Thoracic aorta (tissue), 2 donors: ENCODE measurements at regions not wholly inside any gene's neighbourhood (a gene's known extent, or its start where the extent isn't known, plus 50 kb on each side); places are given as distances from the start of the nearest gene placed in this dataset.
"Not testable (repeated sequence)": the region's sequence is repeated elsewhere in the genome, so short reads cannot be mapped to it uniquely, and the experiment has no call there.

Experiments used
- ATAC-seq: fragments of 150-250 bp; one replicate; pipeline ENCODE4 v1.8.0; 2017; ENCODE audit warnings: low read depth; ENCODE audit not compliant: insufficient number of reproducible peaks, low FRiP score
- DNase-seq: peaks from one replicate; pipeline ENCODE4 v3.0.0-alpha.2; 2020; ENCODE audit warnings: low spot score
- H3K27ac ChIP-seq, 2 donors: fragments of 200-600 bp; sonication (generic); 1 replicate in 1 of 2; 2 replicates in 1 of 2; pipeline ENCODE4 v1.5.1; 2016; ENCODE audit warnings: mild to moderate bottlenecking in 2 of 2, moderate library complexity in 2 of 2
- H3K27me3 ChIP-seq: fragments of 200-600 bp; sonication (generic); replicated peaks from 2 replicates; pipeline ENCODE4 v1.6.0; 2016; ENCODE audit warnings: mild to moderate bottlenecking; ENCODE audit not compliant: insufficient read depth
- H3K36me3 ChIP-seq: fragments of 200-600 bp; sonication (generic); one replicate; pipeline ENCODE4 v1.5.1; 2016
- H3K4me1 ChIP-seq, 2 donors: fragments of 200-600 bp; sonication (generic); 1 replicate in 1 of 2; 2 replicates in 1 of 2; pipeline versions ENCODE4 v1.5.1 to v1.6.0; 2016; ENCODE audit warnings: low read depth in 2 of 2, mild to moderate bottlenecking in 1 of 2; ENCODE audit not compliant: control insufficient read depth in 1 of 2
- H3K4me3 ChIP-seq: fragments of 200-600 bp; sonication (generic); 2 replicates; pipeline ENCODE4 v1.5.1; 2016; ENCODE audit warnings: mild to moderate bottlenecking
- H3K9me3 ChIP-seq: fragments of 200-600 bp; sonication (generic); 2 replicates; pipeline ENCODE4 v1.5.1; 2016
- TF ChIP-seq, protein P1 (sequence below): fragments of 200-600 bp; sonication (generic); IDR thresholded peaks from one replicate; pipeline ENCODE4 v1.5.1; 2019; ENCODE audit warnings: antibody characterized with exemption

DNA sequence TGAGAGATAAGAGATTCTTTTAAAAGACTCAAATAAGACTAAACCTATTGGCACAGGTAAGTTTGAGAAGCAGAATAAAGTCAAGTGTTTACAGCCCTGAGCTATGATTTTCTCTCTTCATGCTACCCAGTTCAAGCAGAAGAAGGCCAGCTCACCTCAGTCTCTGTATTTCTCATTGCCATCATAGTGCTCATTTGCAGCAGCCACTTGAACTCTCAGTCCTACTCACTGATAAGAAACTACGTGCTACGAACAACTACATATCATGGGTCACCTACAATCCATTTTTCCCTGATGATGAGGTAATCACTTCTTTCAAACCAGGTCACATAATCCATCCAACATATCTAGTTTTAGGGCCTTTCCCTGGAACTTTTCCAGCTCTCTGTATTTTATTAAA, 617.5 kb downstream of the JRKL start:
- TF ChIP-seq, protein P1, sequence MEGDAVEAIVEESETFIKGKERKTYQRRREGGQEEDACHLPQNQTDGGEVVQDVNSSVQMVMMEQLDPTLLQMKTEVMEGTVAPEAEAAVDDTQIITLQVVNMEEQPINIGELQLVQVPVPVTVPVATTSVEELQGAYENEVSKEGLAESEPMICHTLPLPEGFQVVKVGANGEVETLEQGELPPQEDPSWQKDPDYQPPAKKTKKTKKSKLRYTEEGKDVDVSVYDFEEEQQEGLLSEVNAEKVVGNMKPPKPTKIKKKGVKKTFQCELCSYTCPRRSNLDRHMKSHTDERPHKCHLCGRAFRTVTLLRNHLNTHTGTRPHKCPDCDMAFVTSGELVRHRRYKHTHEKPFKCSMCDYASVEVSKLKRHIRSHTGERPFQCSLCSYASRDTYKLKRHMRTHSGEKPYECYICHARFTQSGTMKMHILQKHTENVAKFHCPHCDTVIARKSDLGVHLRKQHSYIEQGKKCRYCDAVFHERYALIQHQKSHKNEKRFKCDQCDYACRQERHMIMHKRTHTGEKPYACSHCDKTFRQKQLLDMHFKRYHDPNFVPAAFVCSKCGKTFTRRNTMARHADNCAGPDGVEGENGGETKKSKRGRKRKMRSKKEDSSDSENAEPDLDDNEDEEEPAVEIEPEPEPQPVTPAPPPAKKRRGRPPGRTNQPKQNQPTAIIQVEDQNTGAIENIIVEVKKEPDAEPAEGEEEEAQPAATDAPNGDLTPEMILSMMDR, result no peak
- DNase-seq (no peak), ATAC-seq (no peak)
- Histone ChIP-seq H3K36me3 (no peaks in the 10 kb centered on the region), H3K4me3 (no peak overlapping the region), H3K9me3 (no peaks in the 10 kb centered on the region), H3K27ac (no peak overlapping the region), H3K27me3 (no peaks in the 10 kb centered on the region), H3K4me1 (no peaks in the 10 kb centered on the region)

DNA sequence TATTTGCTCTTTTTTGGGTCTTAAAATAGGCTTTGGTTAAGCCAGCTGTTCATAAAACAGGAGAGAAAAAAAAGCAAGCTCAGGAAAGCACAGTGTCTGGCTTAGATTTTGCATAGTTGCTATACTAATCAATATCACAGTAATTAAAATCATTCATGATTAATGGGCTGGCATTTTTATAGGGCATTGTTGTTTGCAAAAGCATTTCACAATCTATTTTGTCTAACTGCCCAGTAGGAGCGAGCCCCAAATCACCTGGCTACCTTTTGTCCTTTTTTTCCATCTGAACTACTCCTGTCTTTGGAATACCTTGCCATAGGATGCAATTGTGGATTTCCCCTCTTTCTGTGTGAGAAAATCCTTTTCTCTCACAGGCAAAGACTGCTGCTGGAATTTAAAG, 619.8 kb downstream of the JRKL start:
- ATAC-seq (no peak), DNase-seq (no peak)
- TF ChIP-seq, protein P1, result no peak
- Histone ChIP-seq H3K9me3 (no peaks in the 10 kb centered on the region), H3K4me3 (no peak overlapping the region), H3K4me1 (no peaks in the 10 kb centered on the region), H3K36me3 (no peaks in the 10 kb centered on the region), H3K27ac (no peak overlapping the region), H3K27me3 (no peaks in the 10 kb centered on the region)

DNA sequence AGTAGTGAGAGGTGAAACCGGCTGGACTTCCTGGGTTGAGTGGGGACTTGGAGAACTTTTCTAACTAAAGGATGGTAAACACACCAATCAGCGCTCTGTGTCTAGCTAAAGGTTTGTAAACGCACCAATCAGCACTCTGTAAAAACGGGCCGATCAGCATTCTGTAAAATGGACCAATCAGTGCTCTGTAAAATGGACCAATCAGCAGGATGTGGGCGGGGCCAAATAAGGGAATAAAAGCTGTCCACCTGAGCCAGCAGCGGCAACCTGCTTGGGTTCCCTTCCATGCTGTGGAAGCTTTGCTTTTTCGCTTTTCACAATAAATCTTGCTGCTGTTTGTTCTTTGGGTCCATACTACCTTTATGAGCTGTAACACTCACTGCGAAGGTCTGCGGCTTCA, 621.2 kb downstream of the JRKL start:
- not testable (repeated sequence) for ATAC-seq, H3K27ac ChIP-seq, H3K4me1 ChIP-seq, H3K9me3 ChIP-seq, DNase-seq, H3K4me3 ChIP-seq, H3K27me3 ChIP-seq, H3K36me3 ChIP-seq

DNA sequence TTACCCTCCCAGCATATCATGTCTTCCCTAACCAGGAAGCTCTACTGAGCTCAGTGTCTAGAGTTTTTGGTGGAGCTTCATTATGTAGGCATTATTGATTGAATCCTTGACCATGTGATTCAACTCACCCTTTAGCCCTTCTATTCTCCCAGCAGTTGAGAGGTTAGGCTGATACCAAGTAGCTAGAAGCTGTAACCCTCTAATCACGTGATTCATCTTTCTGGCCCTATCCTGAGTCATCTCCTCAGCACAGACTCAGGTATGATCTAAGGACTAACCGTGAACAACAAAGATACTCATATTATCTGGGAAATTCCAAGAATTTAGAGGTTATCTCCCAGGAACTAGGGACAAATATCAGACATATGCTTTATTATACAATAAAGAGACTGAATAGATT, 625.5 kb downstream of the JRKL start:
- no peak for DNase-seq
- Histone ChIP-seq H3K27me3 (no peaks in the 10 kb centered on the region), H3K4me3 (no peak overlapping the region), H3K27ac (no peak overlapping the region), H3K4me1 (no peaks in the 10 kb centered on the region), H3K36me3 (no peaks in the 10 kb centered on the region), H3K9me3 (no peaks in the 10 kb centered on the region)
- TF ChIP-seq, protein P1, result no peak
- ATAC-seq, result no peak

DNA sequence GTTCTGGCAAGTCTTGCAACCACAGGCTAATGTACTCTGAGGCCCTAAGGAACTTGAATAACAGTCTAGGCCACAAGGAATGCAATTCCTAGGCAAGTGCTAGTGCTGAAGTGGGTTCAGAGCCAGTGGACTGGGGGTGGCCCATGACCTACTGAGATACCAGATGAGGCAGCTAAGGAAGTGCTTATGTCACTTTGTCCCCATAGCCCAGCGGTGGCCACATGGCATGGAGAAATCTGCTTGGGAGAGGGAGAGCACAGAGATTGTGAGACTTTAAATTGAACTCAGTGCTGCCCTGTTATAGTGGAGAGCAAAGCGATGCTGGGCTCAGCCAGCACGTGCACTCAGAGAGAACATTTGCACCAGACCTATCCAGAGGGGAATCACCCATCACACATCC, 629.5 kb downstream of the JRKL start:
- ATAC-seq, result no peak
- no peaks in the 10 kb centered on the region for H3K9me3 ChIP-seq

DNA sequence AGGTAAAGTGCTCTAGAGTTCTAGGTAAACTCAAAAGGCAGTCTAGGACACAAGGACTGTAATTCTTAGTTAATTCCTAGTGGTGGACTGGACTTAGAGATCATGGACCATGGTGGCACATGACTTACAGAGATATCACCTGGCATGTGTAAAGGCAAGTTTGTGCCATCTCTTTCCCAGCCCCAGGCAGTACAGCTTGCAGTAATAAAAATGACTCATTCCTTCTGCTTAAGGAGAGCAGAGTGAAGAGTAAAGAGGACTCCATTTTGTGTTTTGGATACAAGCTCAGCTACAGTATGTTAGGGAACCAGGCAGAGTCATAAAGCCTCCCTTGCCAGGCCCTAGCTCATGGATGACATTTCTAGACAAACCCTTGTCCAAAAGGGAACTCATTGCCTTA, 629.9 kb downstream of the JRKL start:
- DNase-seq (no peak), ATAC-seq (no peak)
- Histone ChIP-seq H3K36me3 (no peaks in the 10 kb centered on the region), H3K27ac (no peak overlapping the region), H3K4me1 (no peaks in the 10 kb centered on the region), H3K27me3 (no peaks in the 10 kb centered on the region), H3K4me3 (no peak overlapping the region), H3K9me3 (no peaks in the 10 kb centered on the region)
- TF ChIP-seq, protein P1, result no peak

More for the DNA sequence above, 629.5 kb downstream of the JRKL start:
- Histone ChIP-seq H3K36me3 (no peaks in the 10 kb centered on the region), H3K4me1 (no peaks in the 10 kb centered on the region), H3K4me3 (no peak overlapping the region), H3K27ac (no peak overlapping the region), H3K27me3 (no peaks in the 10 kb centered on the region)
- no peak for DNase-seq
- TF ChIP-seq, protein P1, result no peak
